OCI-LY7 (cell line): ENCODE measurements at regions not wholly inside any gene's neighbourhood (a gene's known extent, or its start where the extent isn't known, plus 50 kb on each side); places are given as distances from the start of the nearest gene placed in this dataset.
A peak's percentile ranks its signal among the peaks of the same experiment; 100 is the strongest.

Experiments used
- BruUV-seq: library from RNA; stranded (reverse); fragments of 400-500 nt; replicated peaks from 2 replicates; lab custom pipeline; 2021; lab: Mats Ljungman, UMichigan
- CTCF ChIA-PET: fragments of 300-600 bp; sonication (Branson Sonifier 250); formaldehyde crosslinking; loops from one replicate; lab custom pipeline; 2022; ENCODE audit warnings: antibody characterized with exemption; ENCODE audit not compliant: unreplicated experiment; lab: Charles Lee
- POLR2A ChIA-PET: fragments of 300-600 bp; sonication (Branson Sonifier 250); formaldehyde crosslinking; loops from one replicate; lab custom pipeline; 2022; ENCODE audit warnings: antibody characterized with exemption; lab: Charles Lee
- DNase-seq: peaks from one replicate; pipeline ENCODE4 v3.0.0-alpha.2; 2015; ENCODE audit warnings: low spot score
- H2AFZ ChIP-seq: fragments of 200-600 bp; sonication (generic), shearing (Covaris generic); 2 replicates; pipeline ENCODE4 v1.6.1; 2014; ENCODE audit warnings: mild to moderate bottlenecking, antibody characterized with exemption, low read length, moderate library complexity
- H3K27ac ChIP-seq: fragments of 200-600 bp; sonication (generic); 2 replicates; pipeline ENCODE4 v1.5.1; 2014; ENCODE audit warnings: mixed run types, low read depth, mild to moderate bottlenecking, moderate library complexity, low read length, inconsistent platforms; ENCODE audit not compliant: poor library complexity, severe bottlenecking
- H3K36me3 ChIP-seq: fragments of 200-600 bp; sonication (generic); 2 replicates; pipeline ENCODE4 v1.6.1; 2014; ENCODE audit warnings: mild to moderate bottlenecking, antibody characterized with exemption, low read length, moderate library complexity, mixed read lengths; ENCODE audit not compliant: insufficient read depth
- H3K4me1 ChIP-seq: fragments of 200-600 bp; sonication (generic); 2 replicates; pipeline ENCODE4 v1.5.1; 2014; ENCODE audit warnings: mild to moderate bottlenecking, low read length; ENCODE audit not compliant: insufficient read depth, poor library complexity, severe bottlenecking
- H3K4me2 ChIP-seq: fragments of 200-600 bp; sonication (generic); 2 replicates; pipeline ENCODE4 v1.6.1; 2014; ENCODE audit warnings: mild to moderate bottlenecking, low read length
- H3K4me3 ChIP-seq: fragments of 200-600 bp; sonication (generic); 2 replicates; pipeline ENCODE4 v1.5.1; 2014; ENCODE audit warnings: mild to moderate bottlenecking, low read depth, low read length; ENCODE audit not compliant: poor library complexity, severe bottlenecking
- H3K79me2 ChIP-seq: fragments of 200-600 bp; sonication (generic); 2 replicates; pipeline ENCODE4 v1.6.1; 2016; ENCODE audit warnings: low read depth, mild to moderate bottlenecking, low read length, moderate library complexity, mixed read lengths; ENCODE audit not compliant: insufficient read depth
- H3K9me2 ChIP-seq: fragments of 200-600 bp; sonication (generic); 2 replicates; pipeline ENCODE4 v1.6.1; 2016; ENCODE audit warnings: mild to moderate bottlenecking, low read length, mixed read lengths; ENCODE audit not compliant: insufficient read depth
- H3K9me3 ChIP-seq: fragments of 200-600 bp; sonication (generic); 2 replicates; pipeline ENCODE4 v1.6.1; 2014; ENCODE audit warnings: mild to moderate bottlenecking, mixed run types, low read length, mixed read lengths
- H4K20me1 ChIP-seq: fragments of 200-600 bp; sonication (generic); 2 replicates; pipeline ENCODE4 v1.6.1; 2014; ENCODE audit warnings: mild to moderate bottlenecking, antibody characterized with exemption, low read length, moderate library complexity, mixed read lengths; ENCODE audit not compliant: insufficient read depth
- EZH2phosphoT487 ChIP-seq: fragments of 200-600 bp; sonication (generic); IDR thresholded peaks from 2 replicates; pipeline ENCODE4 v1.6.1; 2018; ENCODE audit warnings: low read depth, borderline replicate concordance, mild to moderate bottlenecking, mixed run types, antibody characterized with exemption, low read length, moderate library complexity, mixed read lengths
- intact Hi-C: fragments of 100-400 bp; cut with micrococcal nuclease; formaldehyde crosslinking; loops from one replicate; pipeline ENCODE4 v1.10.0; 2022; ENCODE audit not compliant: unreplicated experiment
- TF ChIP-seq, protein P1 (sequence below): fragments of 200-600 bp; sonication (generic); conservative IDR thresholded peaks from 2 replicates; pipeline ENCODE4 v1.5.1; 2014; ENCODE audit warnings: mild to moderate bottlenecking, antibody characterized with exemption, low read length, moderate library complexity, mixed read lengths

DNA sequence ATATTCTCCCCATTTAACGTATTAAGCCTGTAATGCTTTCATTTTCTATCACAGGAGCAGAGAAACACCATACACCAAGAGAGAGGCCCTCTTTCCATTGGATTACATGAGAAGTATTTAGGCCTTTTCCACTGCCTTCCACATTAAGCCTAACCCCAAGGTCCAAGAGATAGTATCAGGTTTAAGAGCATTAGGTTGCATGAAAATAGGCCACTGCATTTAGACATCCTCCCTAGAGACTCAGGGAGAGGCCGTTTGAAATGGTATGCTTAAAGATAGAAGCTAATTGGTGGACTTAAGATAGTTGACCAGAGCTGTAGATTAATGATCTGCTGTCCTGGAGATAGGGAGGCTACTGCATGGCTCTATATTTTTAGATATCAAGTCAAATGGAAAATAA is 128.5 kb upstream of the PTPRM start:
- no peaks in the 10 kb centered on the region for H3K9me3 ChIP-seq
- H3K36me3 ChIP-seq, result no peaks in the 10 kb centered on the region
- no TSS peak for BruUV-seq
- no peaks in the 10 kb centered on the region for H3K9me2 ChIP-seq
- intact Hi-C loops, result no loop called here
- no peak overlapping the region for H3K27ac ChIP-seq
- no peak overlapping the region for H2AFZ ChIP-seq
- no peak overlapping the region for H3K4me2 ChIP-seq
- CTCF ChIA-PET, result no interaction called here
- no peaks in the 10 kb centered on the region for H3K79me2 ChIP-seq
- TF ChIP-seq, protein P1, sequence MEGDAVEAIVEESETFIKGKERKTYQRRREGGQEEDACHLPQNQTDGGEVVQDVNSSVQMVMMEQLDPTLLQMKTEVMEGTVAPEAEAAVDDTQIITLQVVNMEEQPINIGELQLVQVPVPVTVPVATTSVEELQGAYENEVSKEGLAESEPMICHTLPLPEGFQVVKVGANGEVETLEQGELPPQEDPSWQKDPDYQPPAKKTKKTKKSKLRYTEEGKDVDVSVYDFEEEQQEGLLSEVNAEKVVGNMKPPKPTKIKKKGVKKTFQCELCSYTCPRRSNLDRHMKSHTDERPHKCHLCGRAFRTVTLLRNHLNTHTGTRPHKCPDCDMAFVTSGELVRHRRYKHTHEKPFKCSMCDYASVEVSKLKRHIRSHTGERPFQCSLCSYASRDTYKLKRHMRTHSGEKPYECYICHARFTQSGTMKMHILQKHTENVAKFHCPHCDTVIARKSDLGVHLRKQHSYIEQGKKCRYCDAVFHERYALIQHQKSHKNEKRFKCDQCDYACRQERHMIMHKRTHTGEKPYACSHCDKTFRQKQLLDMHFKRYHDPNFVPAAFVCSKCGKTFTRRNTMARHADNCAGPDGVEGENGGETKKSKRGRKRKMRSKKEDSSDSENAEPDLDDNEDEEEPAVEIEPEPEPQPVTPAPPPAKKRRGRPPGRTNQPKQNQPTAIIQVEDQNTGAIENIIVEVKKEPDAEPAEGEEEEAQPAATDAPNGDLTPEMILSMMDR, result no peak
- no peak for TF ChIP-seq EZH2phosphoT487
- DNase-seq, result no peak
- no peaks in the 10 kb centered on the region for H4K20me1 ChIP-seq
- POLR2A ChIA-PET, result no interaction called here
- no peaks in the 10 kb centered on the region for H3K4me1 ChIP-seq
- no peak overlapping the region for H3K4me3 ChIP-seq

DNA sequence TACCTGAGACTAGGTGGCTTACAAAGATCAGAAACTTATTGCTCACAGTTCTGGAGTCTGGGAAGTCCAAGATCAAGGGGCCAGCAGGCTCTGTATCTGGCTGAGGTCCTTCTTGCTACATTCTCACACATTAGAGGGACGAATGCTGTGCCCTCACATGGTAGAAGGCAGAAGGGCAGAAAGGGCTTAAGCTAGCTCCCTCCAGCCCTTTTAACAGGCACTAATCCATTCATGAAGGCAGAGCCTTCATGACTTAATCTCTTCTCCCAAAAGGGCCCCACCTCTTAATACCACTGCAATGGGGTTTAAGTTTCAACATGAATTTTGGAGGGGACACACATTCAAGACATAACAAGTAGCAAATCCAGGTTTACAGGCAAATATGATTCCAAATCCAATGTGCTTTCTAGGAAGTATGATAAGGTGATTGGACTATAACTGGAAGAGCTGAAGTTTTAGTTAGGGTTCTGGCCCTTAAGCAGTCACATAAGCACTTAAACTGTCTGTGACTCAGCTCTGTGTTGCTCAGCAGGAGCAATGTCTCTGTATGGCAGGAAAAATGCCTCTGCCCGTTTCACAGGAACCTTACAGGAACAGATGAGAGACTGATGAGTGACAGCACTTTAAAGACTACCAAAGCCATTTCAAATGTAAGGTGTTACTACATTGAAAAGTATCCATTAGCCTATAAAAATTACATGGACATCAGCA is 119.6 kb upstream of the PTPRM start:
- no TSS peak for BruUV-seq
- Histone ChIP-seq H3K36me3 (no peaks in the 10 kb centered on the region), H3K9me3 (no peaks in the 10 kb centered on the region), H3K79me2 (no peaks in the 10 kb centered on the region), H3K4me3 (no peak overlapping the region), H3K27ac (no peak overlapping the region), H3K4me2 (no peak overlapping the region), H3K9me2 (no peaks in the 10 kb centered on the region), H3K4me1 (no peaks in the 10 kb centered on the region), H4K20me1 (no peaks in the 10 kb centered on the region), H2AFZ (no peak overlapping the region)
- intact Hi-C loops, result no loop called here
- CTCF ChIA-PET, result no interaction called here
- no peak for TF ChIP-seq EZH2phosphoT487
- TF ChIP-seq, protein P1, result no peak
- DNase-seq, result no peak
- POLR2A ChIA-PET, result no interaction called here

DNA sequence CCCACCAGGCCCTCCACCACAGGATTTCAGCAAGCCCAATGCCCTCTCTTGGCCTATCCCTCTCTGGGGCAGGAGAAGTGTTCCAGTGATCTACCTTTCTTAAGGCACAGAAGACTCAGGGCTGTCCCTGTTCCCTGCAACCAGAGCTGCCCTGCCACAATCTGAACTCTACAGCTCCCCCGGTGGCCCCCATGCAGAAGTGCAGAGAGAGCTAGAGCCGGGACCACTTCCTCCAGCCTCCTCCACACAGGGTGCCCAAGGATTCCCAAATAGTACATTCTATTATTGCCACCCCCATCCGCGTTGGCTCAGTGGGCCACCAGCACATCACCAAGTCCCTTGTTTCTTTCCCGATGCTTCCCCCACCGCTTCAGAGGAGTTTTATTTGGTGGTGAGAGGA is 114.8 kb upstream of the PTPRM start:
- no peak overlapping the region for H3K4me3 ChIP-seq
- BruUV-seq, result no TSS peak
- H3K36me3 ChIP-seq, result no peaks in the 10 kb centered on the region
- no peaks in the 10 kb centered on the region for H3K4me1 ChIP-seq
- no peak overlapping the region for H3K4me2 ChIP-seq
- TF ChIP-seq, protein P1, result peak; percentile 73
- TF ChIP-seq EZH2phosphoT487, result no peak
- POLR2A ChIA-PET, result no interaction called here
- CTCF ChIA-PET, result no interaction called here
- H3K9me2 ChIP-seq, result no peaks in the 10 kb centered on the region
- H4K20me1 ChIP-seq, result no peaks in the 10 kb centered on the region
- peak; percentile 24 for DNase-seq
- no peak overlapping the region for H3K27ac ChIP-seq
- H2AFZ ChIP-seq, result no peak overlapping the region
- H3K79me2 ChIP-seq, result no peaks in the 10 kb centered on the region
- intact Hi-C loops, result no loop called here
- H3K9me3 ChIP-seq, result no peaks in the 10 kb centered on the region
